ENCODE measurements at regions not wholly inside any gene's neighbourhood (a gene's known extent, or its start where the extent isn't known, plus 50 kb on each side); places are given as distances from the start of the nearest gene placed in this dataset.

GRCh38 chr12:107311682-107312081 lies 218.3 kb upstream of the CRY1 start:
- no peak for TF ChIP-seq TFAP4 (IDR thresholded peaks at IDR 0.05; ENCODE audit: borderline replicate concordance, low read depth)
- TF ChIP-seq, protein P1, sequence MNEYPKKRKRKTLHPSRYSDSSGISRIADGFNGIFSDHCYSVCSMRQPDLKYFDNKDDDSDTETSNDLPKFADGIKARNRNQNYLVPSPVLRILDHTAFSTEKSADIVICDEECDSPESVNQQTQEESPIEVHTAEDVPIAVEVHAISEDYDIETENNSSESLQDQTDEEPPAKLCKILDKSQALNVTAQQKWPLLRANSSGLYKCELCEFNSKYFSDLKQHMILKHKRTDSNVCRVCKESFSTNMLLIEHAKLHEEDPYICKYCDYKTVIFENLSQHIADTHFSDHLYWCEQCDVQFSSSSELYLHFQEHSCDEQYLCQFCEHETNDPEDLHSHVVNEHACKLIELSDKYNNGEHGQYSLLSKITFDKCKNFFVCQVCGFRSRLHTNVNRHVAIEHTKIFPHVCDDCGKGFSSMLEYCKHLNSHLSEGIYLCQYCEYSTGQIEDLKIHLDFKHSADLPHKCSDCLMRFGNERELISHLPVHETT (CRISPR knock-in tag; conservative IDR thresholded peaks at IDR 0.05) = no peak
- no peak for TF ChIP-seq ESRRA (CRISPR knock-in tag; IDR thresholded peaks at IDR 0.05; ENCODE audit: low read depth)
- TF ChIP-seq IRF9 (CRISPR knock-in tag; IDR thresholded peaks at IDR 0.05; ENCODE audit: borderline replicate concordance) = no peak
